GM12878 (cell line): ENCODE measurements at regions not wholly inside any gene's neighbourhood (a gene's known extent, or its start where the extent isn't known, plus 50 kb on each side); places are given as distances from the start of the nearest gene placed in this dataset.

Experiments
- ATAC-seq: fragments of 200-7000 bp; cut with Tn5 transposase; 3 replicates; pipeline ENCODE4 v1.9.1; 2020; ENCODE audit warnings: mild to moderate bottlenecking, moderate library complexity
- BruUV-seq: library from RNA; stranded (reverse); fragments of 400-500 nt; replicated peaks from 2 replicates; lab custom pipeline; 2021; lab: Mats Ljungman, UMichigan
- CTCF ChIA-PET: fragments of 300-600 bp; sonication (Branson Sonifier 250); formaldehyde crosslinking; extraction: SDS; loops from one replicate; lab custom pipeline; 2021; ENCODE audit warnings: inconsistent platforms; lab: Yijun Ruan, JAX
- POLR2A ChIA-PET: fragments of 350-600 bp; formaldehyde crosslinking; extraction: SDS; loops from one replicate; lab custom pipeline; 2021; ENCODE audit warnings: inconsistent platforms; lab: Charles Lee
- RAD21 ChIA-PET: fragments of 300-600 bp; sonication (Branson Sonifier 250); formaldehyde crosslinking; loops from one replicate; lab custom pipeline; 2023; ENCODE audit warnings: antibody characterized with exemption; ENCODE audit not compliant: unreplicated experiment; lab: Charles Lee
- SMC1A ChIA-PET: fragments of 300-600 bp; sonication (Branson Sonifier 250); formaldehyde crosslinking; loops from one replicate; lab custom pipeline; 2023; ENCODE audit not compliant: unreplicated experiment, uncharacterized antibody; lab: Charles Lee
- DNase-seq: peaks from one replicate; pipeline ENCODE4 v3.0.0-alpha.2; 2011; ENCODE audit warnings: low read depth, low spot score
- FAIRE-seq: peaks from 3 replicates; lab custom pipeline; 2011; peaks lifted over from hg19 to GRCh38; lab: Jason Lieb, UNC
- H2AFZ ChIP-seq: 2 replicates; pipeline ENCODE4 v1.6.0; 2011; ENCODE audit warnings: low read depth, low read length, control low read depth; ENCODE audit not compliant: control insufficient read depth
- H3K27ac ChIP-seq: 2 replicates; pipeline ENCODE4 v1.5.1; 2011; ENCODE audit warnings: control low read depth; ENCODE audit not compliant: control insufficient read depth, insufficient read depth
- H3K27me3 ChIP-seq, 2 experiments: replicated peaks in 1 of 2; 2 replicates each; pipeline versions ENCODE4 v1.6.0 to v1.6.1; 2011; ENCODE audit warnings: low read length in 1 of 2; ENCODE audit not compliant: control insufficient read depth in 2 of 2, insufficient read depth in 2 of 2
- H3K36me3 ChIP-seq, 2 experiments: 2 replicates each; pipeline ENCODE4 v1.5.1; 2011; ENCODE audit warnings: low read length in 1 of 2; ENCODE audit not compliant: control insufficient read depth in 2 of 2, insufficient read depth in 2 of 2
- H3K4me1 ChIP-seq: 2 replicates; pipeline ENCODE4 v1.6.1; 2011; ENCODE audit warnings: mild to moderate bottlenecking, low read length, moderate library complexity, mixed read lengths; ENCODE audit not compliant: control insufficient read depth, insufficient read depth
- H3K4me2 ChIP-seq: 2 replicates; pipeline ENCODE4 v1.6.0; 2011; ENCODE audit warnings: control low read depth; ENCODE audit not compliant: control insufficient read depth, insufficient read depth
- H3K4me3 ChIP-seq: fragments of 200-600 bp; sonication (generic); 2 replicates; pipeline ENCODE4 v1.5.1; 2016
- H3K79me2 ChIP-seq: 2 replicates; pipeline ENCODE4 v1.6.0; 2011; ENCODE audit warnings: low read length; ENCODE audit not compliant: control insufficient read depth, insufficient read depth
- H3K9ac ChIP-seq: 2 replicates; pipeline ENCODE4 v1.8.0; 2011; ENCODE audit warnings: low read length, control low read depth, mixed read lengths; ENCODE audit not compliant: control insufficient read depth, insufficient read depth
- H3K9me3 ChIP-seq: replicated peaks from 3 replicates; pipeline ENCODE4 v1.5.1; 2011; ENCODE audit warnings: mild to moderate bottlenecking, low read length; ENCODE audit not compliant: control insufficient read depth, insufficient read depth
- H4K20me1 ChIP-seq: 2 replicates; pipeline ENCODE4 v1.6.0; 2011; ENCODE audit not compliant: control insufficient read depth, insufficient read depth
- NFYB ChIP-seq: IDR thresholded peaks from 2 replicates; pipeline ENCODE4 v1.6.1; 2011; ENCODE audit warnings: low read depth, mild to moderate bottlenecking, low read length, improper control_type of control experiment, moderate library complexity; ENCODE audit not compliant: insufficient read depth
- NR2F1 ChIP-seq: fragments of 450-650 bp; conservative IDR thresholded peaks from 2 replicates; pipeline ENCODE4 v1.6.1; 2017; ENCODE audit warnings: mild to moderate bottlenecking
- PML ChIP-seq: IDR thresholded peaks from 2 replicates; pipeline ENCODE4 v1.6.1; 2012; ENCODE audit warnings: low read length, inconsistent platforms
- SREBF2 ChIP-seq: IDR thresholded peaks from 2 replicates; pipeline ENCODE4 v1.6.1; 2012; ENCODE audit warnings: mild to moderate bottlenecking, low read length
- TCF3 ChIP-seq: IDR thresholded peaks from 2 replicates; pipeline ENCODE4 v1.6.1; 2012; ENCODE audit warnings: low read depth, mild to moderate bottlenecking, low read length, borderline replicate concordance; ENCODE audit not compliant: insufficient read depth
- ZNF384 ChIP-seq: IDR thresholded peaks from 2 replicates; pipeline ENCODE4 v1.6.1; 2012; ENCODE audit warnings: low read depth, mild to moderate bottlenecking, low read length, improper control_type of control experiment, borderline replicate concordance
- in situ Hi-C: fragments of 300-500 bp; cut with MboI; formaldehyde crosslinking; loops from 9 replicates; pipeline ENCODE4 v1.14.3; 2018; ENCODE audit warnings: mixed read lengths
- intact Hi-C: fragments of 100-400 bp; cut with micrococcal nuclease; formaldehyde crosslinking; loops from one replicate; pipeline ENCODE4 v1.14.2; 2022; ENCODE audit not compliant: unreplicated experiment
- TF ChIP-seq, protein P1 (sequence below): fragments of 450-650 bp; formaldehyde crosslinking; IDR thresholded peaks from 2 replicates; pipeline ENCODE4 v1.4.0; 2020; ENCODE audit warnings: mild to moderate bottlenecking, moderate library complexity

DNA sequence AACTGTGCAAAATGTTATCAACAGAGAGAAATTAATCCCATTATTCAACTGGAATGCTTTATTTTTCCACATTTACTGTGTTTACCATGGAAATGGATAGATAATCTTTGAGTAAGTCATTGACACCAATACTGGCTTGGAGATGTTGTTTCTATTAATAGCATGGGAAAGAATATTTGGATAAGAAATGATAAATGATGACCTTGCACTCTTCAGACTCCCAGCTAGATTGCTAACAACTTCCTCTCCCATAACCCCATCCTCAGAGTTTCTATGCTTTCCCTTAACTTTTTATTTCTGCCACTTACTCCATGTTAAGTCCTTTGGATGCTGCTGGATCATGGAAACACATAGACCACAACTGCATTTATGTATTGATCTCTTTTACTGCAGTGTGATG, 182.5 kb downstream of the FNDC1 start:
- H3K79me2 ChIP-seq: no peaks in the 10 kb centered on the region
- no peak overlapping the region for H3K4me2 ChIP-seq
- no peak for FAIRE-seq
- no peak overlapping the region for H3K9ac ChIP-seq
- no peak overlapping the region for H3K4me3 ChIP-seq
- no peak overlapping the region for H2AFZ ChIP-seq
- H3K9me3 ChIP-seq: no peaks in the 10 kb centered on the region
- in situ Hi-C loops (no loop called here), intact Hi-C loops (no loop called here)
- BruUV-seq: no TSS peak
- no peaks in the 10 kb centered on the region for H4K20me1 ChIP-seq
- H3K27me3 ChIP-seq: no peaks in the 10 kb centered on the region; a peak in 1 of 4 replicates
- RAD21 ChIA-PET: no interaction called here
- H3K36me3 ChIP-seq: no peaks in the 10 kb centered on the region
- DNase-seq: no peak
- no peak for ATAC-seq
- CTCF ChIA-PET: no interaction called here
- SMC1A ChIA-PET: no interaction called here
- TF ChIP-seq ZNF384: no peak
- no peak for TF ChIP-seq NFYB
- TF ChIP-seq PML: no peak
- TF ChIP-seq SREBF2: no peak
- TF ChIP-seq, protein P1, sequence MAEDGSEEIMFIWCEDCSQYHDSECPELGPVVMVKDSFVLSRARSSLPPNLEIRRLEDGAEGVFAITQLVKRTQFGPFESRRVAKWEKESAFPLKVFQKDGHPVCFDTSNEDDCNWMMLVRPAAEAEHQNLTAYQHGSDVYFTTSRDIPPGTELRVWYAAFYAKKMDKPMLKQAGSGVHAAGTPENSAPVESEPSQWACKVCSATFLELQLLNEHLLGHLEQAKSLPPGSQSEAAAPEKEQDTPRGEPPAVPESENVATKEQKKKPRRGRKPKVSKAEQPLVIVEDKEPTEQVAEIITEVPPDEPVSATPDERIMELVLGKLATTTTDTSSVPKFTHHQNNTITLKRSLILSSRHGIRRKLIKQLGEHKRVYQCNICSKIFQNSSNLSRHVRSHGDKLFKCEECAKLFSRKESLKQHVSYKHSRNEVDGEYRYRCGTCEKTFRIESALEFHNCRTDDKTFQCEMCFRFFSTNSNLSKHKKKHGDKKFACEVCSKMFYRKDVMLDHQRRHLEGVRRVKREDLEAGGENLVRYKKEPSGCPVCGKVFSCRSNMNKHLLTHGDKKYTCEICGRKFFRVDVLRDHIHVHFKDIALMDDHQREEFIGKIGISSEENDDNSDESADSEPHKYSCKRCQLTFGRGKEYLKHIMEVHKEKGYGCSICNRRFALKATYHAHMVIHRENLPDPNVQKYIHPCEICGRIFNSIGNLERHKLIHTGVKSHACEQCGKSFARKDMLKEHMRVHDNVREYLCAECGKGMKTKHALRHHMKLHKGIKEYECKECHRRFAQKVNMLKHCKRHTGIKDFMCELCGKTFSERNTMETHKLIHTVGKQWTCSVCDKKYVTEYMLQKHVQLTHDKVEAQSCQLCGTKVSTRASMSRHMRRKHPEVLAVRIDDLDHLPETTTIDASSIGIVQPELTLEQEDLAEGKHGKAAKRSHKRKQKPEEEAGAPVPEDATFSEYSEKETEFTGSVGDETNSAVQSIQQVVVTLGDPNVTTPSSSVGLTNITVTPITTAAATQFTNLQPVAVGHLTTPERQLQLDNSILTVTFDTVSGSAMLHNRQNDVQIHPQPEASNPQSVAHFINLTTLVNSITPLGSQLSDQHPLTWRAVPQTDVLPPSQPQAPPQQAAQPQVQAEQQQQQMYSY: no peak
- TF ChIP-seq NR2F1: no peak
- no peak for TF ChIP-seq TCF3
- H3K4me1 ChIP-seq: no peaks in the 10 kb centered on the region
- no peak overlapping the region for H3K27ac ChIP-seq
- POLR2A ChIA-PET: no interaction called here
